ENCODE measurements at regions not wholly inside any gene's neighbourhood (a gene's known extent, or its start where the extent isn't known, plus 50 kb on each side); places are given as distances from the start of the nearest gene placed in this dataset.

DNA sequence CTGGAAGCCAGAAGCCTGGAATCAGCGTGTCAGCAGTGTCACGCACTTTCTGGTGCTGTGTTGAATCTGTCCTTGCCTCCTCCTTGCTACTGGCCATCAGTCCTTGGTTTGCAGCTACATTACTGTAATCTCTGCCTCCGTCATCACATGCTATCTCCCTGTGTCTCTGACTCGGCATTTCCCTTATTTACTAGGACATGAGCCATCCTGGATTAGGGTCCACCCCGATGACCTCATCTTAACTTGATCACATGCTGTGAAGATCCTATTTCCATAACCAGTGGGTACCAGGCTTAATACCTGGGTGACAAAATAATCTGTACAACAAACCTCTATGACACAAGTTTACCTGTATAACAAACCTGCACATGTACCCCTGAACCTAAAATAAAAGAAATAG, 518.0 kb upstream of the KLF6 start:
- H3K27me3 ChIP-seq (ENCODE audit: insufficient read depth, poor library complexity, severe bottlenecking), result no peaks in the 10 kb centered on the region
- no peaks in the 10 kb centered on the region for H3K4me1 ChIP-seq (ENCODE audit: insufficient read depth, poor library complexity, severe bottlenecking)
- TF ChIP-seq, protein P1, sequence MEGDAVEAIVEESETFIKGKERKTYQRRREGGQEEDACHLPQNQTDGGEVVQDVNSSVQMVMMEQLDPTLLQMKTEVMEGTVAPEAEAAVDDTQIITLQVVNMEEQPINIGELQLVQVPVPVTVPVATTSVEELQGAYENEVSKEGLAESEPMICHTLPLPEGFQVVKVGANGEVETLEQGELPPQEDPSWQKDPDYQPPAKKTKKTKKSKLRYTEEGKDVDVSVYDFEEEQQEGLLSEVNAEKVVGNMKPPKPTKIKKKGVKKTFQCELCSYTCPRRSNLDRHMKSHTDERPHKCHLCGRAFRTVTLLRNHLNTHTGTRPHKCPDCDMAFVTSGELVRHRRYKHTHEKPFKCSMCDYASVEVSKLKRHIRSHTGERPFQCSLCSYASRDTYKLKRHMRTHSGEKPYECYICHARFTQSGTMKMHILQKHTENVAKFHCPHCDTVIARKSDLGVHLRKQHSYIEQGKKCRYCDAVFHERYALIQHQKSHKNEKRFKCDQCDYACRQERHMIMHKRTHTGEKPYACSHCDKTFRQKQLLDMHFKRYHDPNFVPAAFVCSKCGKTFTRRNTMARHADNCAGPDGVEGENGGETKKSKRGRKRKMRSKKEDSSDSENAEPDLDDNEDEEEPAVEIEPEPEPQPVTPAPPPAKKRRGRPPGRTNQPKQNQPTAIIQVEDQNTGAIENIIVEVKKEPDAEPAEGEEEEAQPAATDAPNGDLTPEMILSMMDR (IDR thresholded peaks at IDR 0.05; ENCODE audit: poor library complexity, severe bottlenecking), result no peak
- H3K36me3 ChIP-seq (ENCODE audit: low read depth), result no peaks in the 10 kb centered on the region
- H3K9me3 ChIP-seq (ENCODE audit: severe bottlenecking), result no peaks in the 10 kb centered on the region
- H3K4me3 ChIP-seq (ENCODE audit: severe bottlenecking), result no peak overlapping the region
- no peak overlapping the region for H3K27ac ChIP-seq (ENCODE audit: poor library complexity, severe bottlenecking)
- no peak for ATAC-seq (ENCODE audit: low read depth)
- no peak for DNase-seq (ENCODE audit: low spot score)

DNA sequence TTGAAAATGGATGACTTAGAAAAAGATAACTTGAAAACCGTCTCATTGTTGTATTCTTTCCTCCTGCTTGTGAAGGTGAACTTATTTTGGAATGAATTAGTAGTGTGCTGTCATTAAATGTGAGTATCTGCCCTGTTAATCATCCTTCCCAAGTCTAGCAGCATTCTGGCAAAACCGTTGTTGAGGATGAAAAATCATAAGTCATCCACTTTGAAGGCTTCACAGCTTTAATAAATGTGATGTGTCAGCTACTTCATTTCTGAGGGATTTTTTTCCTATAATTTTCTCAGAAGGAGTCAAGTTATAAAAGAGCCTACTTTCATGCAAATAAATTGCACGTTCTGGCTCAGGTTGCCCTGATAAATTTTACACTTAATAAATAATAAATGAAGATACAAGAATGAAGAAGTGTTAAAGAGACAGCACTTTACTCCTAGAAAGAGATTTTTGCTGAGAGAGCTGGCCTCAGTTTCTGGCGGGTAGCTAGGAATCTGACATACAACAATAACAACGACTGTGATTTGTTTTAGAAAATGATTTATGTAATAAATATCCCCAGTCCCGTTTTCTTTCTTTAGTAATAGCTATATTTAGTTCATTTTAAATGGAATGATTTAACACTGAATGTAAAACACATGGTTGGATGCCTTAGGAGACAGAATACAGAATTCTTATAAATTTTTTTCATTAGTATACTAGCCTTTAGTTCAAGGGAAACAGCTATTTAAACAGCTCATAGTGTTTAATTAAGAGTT, 516.5 kb upstream of the KLF6 start:
- TF ChIP-seq, protein P1 (IDR thresholded peaks at IDR 0.05; ENCODE audit: poor library complexity, severe bottlenecking), result no peak
- Histone ChIP-seq H3K4me1 (ENCODE audit: insufficient read depth, poor library complexity, severe bottlenecking) (no peaks in the 10 kb centered on the region), H3K36me3 (ENCODE audit: low read depth) (no peaks in the 10 kb centered on the region), H3K4me3 (ENCODE audit: severe bottlenecking) (no peak overlapping the region), H3K9me3 (ENCODE audit: severe bottlenecking) (no peaks in the 10 kb centered on the region), H3K27ac (ENCODE audit: poor library complexity, severe bottlenecking) (no peak overlapping the region), H3K27me3 (ENCODE audit: insufficient read depth, poor library complexity, severe bottlenecking) (no peaks in the 10 kb centered on the region)
- ATAC-seq (ENCODE audit: low read depth) (no peak), DNase-seq (ENCODE audit: low spot score) (no peak)

DNA sequence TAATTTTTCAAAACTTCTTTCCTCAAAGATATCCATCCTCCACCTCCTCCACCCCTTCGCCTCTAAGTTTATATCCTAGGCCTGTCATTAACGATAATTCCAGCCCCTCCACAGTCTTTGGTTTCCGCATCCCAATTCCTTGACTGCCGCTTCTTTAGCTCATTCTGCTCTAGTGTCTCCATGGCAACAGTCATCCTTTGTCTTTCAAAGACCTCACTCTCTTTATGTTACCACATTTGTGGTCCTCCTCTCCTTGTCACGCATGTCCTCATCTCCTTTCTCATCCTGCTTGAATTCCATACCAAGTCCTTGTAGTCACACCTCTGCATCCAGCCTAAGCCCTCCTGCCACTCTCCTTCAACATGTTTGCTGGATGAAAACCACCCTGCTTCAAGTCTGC, 511.2 kb upstream of the KLF6 start:
- ATAC-seq (ENCODE audit: low read depth), result no peak
- H3K27ac ChIP-seq (ENCODE audit: poor library complexity, severe bottlenecking), result no peak overlapping the region

DNA sequence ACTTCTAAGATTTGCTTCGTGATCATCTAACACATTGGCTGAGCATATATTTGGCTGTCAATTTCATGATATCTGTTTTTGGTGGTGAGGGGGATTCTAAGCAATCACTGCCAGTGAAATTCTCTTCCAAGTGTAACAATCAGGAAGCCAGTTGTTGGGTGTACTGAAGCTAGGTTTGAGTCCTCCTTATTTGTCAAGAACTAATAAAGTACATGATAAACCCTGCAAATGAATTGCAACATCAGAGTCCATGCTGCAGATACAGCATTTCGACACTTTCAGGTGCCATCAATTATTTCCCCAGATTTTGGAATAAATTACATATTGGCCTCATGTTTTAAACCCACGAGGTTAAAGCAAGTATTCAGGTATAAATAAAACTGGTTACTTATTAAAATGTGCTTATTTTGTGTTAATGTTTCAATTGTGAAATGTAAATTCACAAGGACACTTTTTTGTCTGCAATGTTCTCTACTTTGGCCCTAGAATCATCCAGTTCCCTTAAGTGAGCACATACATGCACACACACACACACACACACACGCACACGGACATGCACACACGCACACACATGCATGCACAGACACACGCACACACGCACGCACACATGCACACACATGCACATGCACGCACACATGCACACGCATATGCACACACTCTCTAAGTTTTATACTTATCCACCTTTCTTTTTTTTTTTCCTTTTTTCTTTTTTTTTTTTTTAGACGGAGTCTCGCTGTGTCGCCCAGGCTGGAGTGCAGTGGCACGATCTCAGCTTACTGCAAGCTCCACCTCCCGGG, 510.2 kb upstream of the KLF6 start:
- TF ChIP-seq, protein P1 (IDR thresholded peaks at IDR 0.05; ENCODE audit: poor library complexity, severe bottlenecking), result no peak
- Histone ChIP-seq H3K36me3 (ENCODE audit: low read depth) (no peaks in the 10 kb centered on the region), H3K9me3 (ENCODE audit: severe bottlenecking) (no peaks in the 10 kb centered on the region), H3K27ac (ENCODE audit: poor library complexity, severe bottlenecking) (no peak overlapping the region), H3K27me3 (ENCODE audit: insufficient read depth, poor library complexity, severe bottlenecking) (no peaks in the 10 kb centered on the region), H3K4me3 (ENCODE audit: severe bottlenecking) (no peak overlapping the region), H3K4me1 (ENCODE audit: insufficient read depth, poor library complexity, severe bottlenecking) (no peaks in the 10 kb centered on the region)
- ATAC-seq (ENCODE audit: low read depth) (no peak), DNase-seq (ENCODE audit: low spot score) (no peak)

More for the DNA sequence above, 511.2 kb upstream of the KLF6 start:
- H3K4me1 ChIP-seq (ENCODE audit: insufficient read depth, poor library complexity, severe bottlenecking), result no peaks in the 10 kb centered on the region
- TF ChIP-seq, protein P1 (IDR thresholded peaks at IDR 0.05; ENCODE audit: poor library complexity, severe bottlenecking), result no peak
- no peak for DNase-seq (ENCODE audit: low spot score)
- no peaks in the 10 kb centered on the region for H3K27me3 ChIP-seq (ENCODE audit: insufficient read depth, poor library complexity, severe bottlenecking)
- H3K4me3 ChIP-seq (ENCODE audit: severe bottlenecking), result no peak overlapping the region
- no peaks in the 10 kb centered on the region for H3K36me3 ChIP-seq (ENCODE audit: low read depth)
- no peaks in the 10 kb centered on the region for H3K9me3 ChIP-seq (ENCODE audit: severe bottlenecking)

All from RWPE2 (cell line).